ENCODE measurements at regions not wholly inside any gene's neighbourhood (a gene's known extent, or its start where the extent isn't known, plus 50 kb on each side); places are given as distances from the start of the nearest gene placed in this dataset.
"Not testable (repeated sequence)": the region's sequence is repeated elsewhere in the genome, so short reads cannot be mapped to it uniquely, and the experiment has no call there.

DNA sequence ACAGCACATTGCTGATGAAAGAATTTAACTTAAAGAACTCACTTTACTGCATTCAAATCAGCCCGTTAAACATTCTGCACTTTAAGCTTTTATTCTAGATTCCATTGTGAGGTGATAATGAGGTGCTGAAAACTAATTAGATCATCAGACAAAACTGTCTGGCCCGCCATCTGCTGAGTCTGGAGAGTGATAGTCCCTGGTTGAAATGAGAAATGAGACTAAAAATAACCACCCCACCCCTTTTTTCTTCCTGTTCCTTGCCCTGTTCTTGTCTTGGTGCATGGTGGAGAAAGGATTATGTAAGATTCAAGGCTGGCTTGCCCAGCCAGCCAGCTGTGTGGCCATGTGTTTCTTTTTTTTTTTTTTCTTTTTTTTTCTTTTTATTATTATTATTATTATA is 277.0 kb upstream of the COBL start:
- H3K4me3 ChIP-seq (ENCODE audit: low read depth, low read length): no peak overlapping the region

- no peak overlapping the region for H3K4me3 ChIP-seq (ENCODE audit: low read depth, low read length)
Observed at GRCh38 chr7:51592842-51593599, 276.4 kb upstream of the COBL start.

DNA sequence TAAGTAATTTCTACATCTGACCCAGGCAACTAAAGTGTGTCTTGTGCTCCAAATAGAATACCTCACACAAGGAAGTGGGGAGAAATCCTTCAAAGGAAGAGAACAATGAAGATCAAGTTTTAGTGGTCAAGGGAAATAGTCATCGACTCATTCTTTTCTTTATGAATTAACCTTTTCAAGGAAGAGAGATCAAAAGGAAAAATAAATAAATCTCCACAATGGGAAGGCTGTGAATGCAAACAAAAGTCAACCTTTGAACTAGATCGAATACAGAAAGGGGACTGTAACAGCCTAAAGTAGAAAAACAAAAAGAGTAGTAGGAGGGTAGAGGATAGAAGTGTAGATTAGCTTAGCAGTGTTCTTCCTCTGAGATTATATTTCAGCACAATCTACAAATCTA is 274.6 kb upstream of the COBL start:
- H3K4me3 ChIP-seq (ENCODE audit: low read depth, low read length): no peak overlapping the region

- H3K4me3 ChIP-seq (ENCODE audit: low read depth, low read length): no peak overlapping the region
Observed at GRCh38 chr7:51590746-51591145, 274.1 kb upstream of the COBL start.

DNA sequence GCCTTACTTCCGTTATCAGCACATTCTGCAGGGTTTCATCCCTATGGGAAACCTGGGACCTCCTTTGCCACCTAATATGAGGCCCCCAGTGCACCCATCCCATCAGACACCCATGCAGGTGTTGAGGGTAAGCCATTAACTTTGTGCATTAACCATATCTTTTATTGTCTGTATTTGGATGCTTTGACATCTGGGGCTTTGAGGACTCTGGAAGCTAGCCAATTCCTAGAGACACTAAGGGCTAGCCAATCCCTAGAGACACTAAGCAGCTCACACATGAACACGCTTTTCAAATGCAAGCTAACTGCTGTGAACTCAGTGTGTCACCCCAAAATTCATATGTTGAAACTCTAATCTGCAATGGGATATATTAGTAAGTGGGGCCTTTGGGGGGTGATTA is 272.5 kb upstream of the COBL start:
- no peak overlapping the region for H3K4me3 ChIP-seq (ENCODE audit: low read depth, low read length)

DNA sequence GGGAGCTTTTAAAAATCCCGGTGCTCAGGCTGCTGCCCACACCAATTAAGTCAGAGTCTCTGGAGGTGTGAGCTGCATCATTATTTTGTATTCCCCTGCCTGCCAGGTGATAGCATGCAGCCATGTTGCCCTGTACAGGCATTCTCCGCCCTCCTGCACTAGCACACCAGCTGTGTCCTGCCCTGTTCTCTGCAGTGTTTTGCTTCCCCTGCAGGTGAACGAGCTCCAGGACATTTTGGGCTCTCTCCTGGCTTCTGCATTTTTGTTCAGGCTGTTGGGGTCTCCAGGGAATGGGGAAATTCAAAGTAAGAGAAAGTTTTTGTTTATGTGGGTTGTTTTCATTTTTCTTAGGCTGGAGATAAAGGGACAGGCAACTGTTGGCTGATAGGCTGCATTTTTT is 271.0 kb upstream of the COBL start:
- no peak overlapping the region for H3K4me3 ChIP-seq (ENCODE audit: low read depth, low read length)

- no peak overlapping the region for H3K4me3 ChIP-seq (ENCODE audit: low read depth, low read length)
Observed at GRCh38 chr7:51577390-51577789, 260.8 kb upstream of the COBL start.

GRCh38 chr7:51569581-51569980 is 253.0 kb upstream of the COBL start:
- no peak overlapping the region for H3K4me3 ChIP-seq (ENCODE audit: low read depth, low read length)

DNA sequence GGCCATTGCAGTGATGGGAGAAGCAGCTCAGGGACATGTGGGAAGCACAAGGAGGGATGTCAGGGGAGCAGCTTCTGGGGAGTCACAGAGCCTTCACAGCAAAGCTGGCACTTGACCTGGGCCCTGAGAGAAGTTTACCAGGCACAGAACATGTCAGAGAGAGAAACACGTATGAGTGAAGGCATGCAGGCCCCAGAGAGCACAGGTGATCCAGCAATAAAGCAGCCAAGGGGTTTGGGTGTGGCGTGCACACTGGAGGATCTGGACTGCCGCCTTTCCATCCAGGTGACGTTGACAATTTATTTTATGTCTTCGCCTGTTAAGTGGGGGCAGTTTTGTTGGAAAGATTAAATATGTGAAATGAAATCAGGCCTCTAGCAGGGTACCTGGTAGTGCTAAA is 252.6 kb upstream of the COBL start:
- no peak overlapping the region for H3K4me3 ChIP-seq (ENCODE audit: low read depth, low read length)

DNA sequence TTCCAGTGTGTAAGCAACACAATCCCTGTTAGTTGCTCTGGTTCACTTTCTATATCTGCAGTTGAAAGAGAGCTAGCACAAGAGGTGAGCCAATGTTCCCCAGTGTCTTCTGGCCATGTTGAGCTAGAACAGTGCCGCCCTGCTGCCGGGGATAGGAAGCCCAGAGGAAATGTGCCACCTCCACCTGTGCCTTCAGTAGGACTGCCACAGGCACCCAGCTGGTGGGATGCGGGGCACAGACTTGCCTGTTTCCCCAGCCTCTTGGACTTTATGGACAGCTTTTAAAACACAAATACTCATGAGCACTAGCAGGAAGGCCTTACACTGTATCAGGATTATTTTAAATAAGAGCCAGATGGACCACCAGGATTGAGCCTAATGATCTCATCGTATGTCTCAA is 234.5 kb upstream of the COBL start:
- H3K4me3 ChIP-seq (ENCODE audit: low read depth, low read length): no peak overlapping the region

GRCh38 chr7:51545131-51545530 is 228.5 kb upstream of the COBL start:
- no peak overlapping the region for H3K4me3 ChIP-seq (ENCODE audit: low read depth, low read length)

DNA sequence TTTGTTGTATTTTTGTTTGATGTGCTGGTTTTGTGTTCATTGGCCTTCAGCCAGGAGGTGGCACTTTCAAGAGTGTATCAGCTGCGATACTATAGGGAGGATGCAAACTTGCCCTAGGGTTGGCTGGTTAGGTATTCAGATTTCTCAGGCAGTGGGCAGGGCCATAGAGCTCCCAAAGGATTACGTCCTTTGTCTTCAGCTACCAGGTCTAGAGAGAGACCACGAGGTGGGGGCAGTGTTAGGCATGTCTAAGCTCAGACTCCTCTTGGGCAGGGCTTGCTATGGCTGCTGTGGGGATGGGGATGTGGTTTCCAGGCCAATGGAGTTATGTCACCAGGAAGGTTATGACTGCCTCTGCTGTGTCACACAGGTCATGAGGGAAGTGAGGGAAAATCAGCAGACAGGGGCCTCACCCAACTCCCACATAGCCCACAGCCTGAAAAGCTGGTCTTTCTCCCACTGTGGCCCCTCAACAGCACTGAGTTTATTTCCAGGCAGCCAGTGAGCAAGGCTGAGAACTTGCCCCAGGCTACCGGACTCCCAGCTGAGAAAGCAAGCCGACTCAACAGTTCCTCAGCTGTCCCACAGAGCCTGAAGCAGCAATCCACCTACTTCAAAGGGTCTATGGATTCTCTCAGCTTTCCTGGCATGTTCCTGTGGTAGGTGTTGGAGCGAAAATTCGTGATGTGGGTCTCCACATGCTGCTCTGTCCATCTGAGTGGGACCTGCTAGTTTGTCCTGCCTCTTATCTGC is 227.4 kb upstream of the COBL start:
- H3K4me3 ChIP-seq (ENCODE audit: low read depth, low read length): no peak overlapping the region

GRCh38 chr7:51540906-51541305 is 224.3 kb upstream of the COBL start:
- not testable (repeated sequence) for H3K4me3 ChIP-seq (ENCODE audit: low read depth, low read length)

DNA sequence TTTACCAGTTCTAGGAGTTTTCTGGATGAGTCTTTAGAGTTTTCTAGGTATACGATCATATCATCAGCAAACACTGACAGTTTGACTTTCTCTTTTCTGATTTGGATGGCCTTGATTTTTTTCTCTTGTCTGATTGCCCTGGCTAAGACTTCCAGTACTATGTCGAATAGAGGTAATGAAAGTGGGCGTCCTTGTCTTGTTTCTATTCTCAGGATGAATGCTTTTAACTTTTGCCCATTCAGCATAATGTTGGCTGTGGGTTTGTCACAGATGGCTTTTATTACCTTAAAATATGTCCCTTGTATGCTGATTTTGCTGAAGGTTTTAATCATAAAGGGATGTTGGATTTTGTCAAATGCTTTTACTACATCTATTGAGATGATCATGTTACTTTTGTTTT is 223.2 kb upstream of the COBL start:
- no peak overlapping the region for H3K4me3 ChIP-seq (ENCODE audit: low read depth, low read length)

DNA sequence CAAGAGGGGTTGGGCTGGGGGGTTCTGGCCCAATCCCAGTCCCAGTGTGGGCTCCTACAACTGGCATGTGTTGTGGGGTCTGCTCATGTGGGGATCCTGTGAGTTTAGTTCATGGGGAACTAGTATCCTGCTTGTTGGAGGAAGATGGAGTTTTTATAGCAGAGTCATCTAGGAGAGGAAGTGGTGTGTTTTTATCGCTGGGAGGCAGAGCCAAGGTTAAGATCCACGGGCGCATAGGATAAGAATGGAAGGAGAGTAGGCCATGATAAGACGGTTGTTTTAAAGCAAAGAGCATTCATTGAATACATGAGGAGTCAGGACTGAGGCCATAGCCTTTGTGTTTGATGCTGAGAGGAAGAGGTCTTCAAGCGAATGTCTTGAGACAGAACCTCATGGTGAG is 211.6 kb upstream of the COBL start:
- no peak overlapping the region for H3K4me3 ChIP-seq (ENCODE audit: low read depth, low read length)

- no peak overlapping the region for H3K4me3 ChIP-seq (ENCODE audit: low read depth, low read length)
Observed at GRCh38 chr7:51521694-51522312, 205.2 kb upstream of the COBL start.

DNA sequence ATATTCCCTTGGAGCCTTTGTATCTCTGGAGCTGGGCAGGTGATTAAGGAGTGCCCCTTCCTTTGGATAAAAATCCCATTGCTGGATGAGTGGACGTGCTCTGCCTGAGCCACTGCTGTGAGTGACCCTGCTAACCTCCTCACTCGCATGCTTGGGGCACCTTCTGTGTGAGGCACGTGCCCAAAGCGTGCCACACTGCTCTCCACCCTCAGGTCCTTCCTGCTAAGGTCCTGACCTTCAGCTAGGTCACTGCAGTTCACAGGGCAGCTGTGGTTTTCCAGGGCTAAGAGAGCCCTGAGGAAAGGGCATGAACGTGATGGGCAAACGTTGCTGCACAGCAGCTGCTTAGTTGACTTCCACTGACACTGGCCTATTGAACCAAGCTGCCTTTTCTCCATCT is 204.4 kb upstream of the COBL start:
- H3K4me3 ChIP-seq (ENCODE audit: low read depth, low read length): no peak overlapping the region

GRCh38 chr7:51518646-51519045 is 202.0 kb upstream of the COBL start:
- H3K4me3 ChIP-seq (ENCODE audit: low read depth, low read length): no peak overlapping the region

GRCh38 chr7:51517187-51517586 is 200.6 kb upstream of the COBL start:
- H3K4me3 ChIP-seq (ENCODE audit: low read depth, low read length): no peak overlapping the region

DNA sequence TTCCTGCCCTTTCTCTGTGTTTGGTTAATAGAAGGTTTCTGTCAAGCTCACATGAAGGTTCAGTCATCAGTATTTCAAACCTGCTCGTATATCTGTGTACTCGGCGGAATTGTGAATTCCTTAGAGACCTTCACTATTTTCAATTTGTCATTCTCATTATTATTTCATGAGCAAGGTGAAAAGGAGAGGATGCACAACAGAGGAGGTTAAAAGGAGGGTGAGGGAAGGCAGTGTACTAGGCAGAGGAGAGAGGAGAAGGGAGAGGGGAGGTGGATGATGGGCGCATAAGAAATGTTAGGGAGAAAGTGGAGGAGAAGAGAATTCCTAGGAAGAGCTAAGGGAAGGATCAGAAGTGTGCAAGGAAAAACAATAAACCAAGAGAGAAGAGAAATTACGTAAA is 185.0 kb upstream of the COBL start:
- no peak overlapping the region for H3K4me3 ChIP-seq (ENCODE audit: low read depth, low read length)

DNA sequence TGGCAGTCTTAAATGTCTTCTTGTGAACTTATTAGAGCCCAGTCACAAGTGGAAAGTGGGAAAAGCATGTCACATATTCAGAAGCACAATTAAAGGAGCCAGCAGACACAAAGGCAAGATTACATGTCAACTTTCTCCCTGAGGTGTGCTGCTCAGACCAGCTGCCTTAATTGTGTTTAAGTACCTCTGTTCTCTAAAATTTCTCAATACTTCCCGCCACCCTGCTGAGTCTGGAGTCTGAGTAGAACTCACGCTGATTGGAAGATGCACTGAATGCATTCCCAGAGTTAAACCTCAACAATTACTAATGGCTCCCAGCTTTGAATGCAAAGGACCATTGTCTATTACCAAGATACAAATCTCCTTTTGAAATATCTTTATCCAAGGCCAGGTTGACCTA is 166.4 kb upstream of the COBL start:
- no peak overlapping the region for H3K4me3 ChIP-seq (ENCODE audit: low read depth, low read length)

DNA sequence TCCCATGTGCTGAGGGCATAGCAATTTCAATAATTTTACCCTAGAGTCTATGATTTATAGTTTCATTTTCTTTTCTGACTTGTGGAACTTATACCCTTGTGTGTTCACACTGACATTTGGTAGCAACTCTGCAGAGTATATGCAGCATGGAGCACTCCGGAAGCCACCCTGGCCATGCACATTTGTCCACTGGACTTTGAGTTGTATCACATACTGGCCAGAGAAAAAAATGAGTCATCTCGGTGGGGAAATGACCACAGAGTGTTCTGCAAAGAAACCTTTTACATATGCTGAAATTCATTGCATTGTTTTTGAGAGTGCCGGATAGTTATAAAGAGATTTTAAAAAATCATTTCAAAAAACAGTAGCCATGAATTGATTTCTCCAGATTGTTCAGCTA is 164.8 kb upstream of the COBL start:
- H3K4me3 ChIP-seq (ENCODE audit: low read depth, low read length): no peak overlapping the region

All from iPS-11a (cell line).